ENCODE measurements at regions not wholly inside any gene's neighbourhood (a gene's known extent, or its start where the extent isn't known, plus 50 kb on each side); places are given as distances from the start of the nearest gene placed in this dataset.

DNA sequence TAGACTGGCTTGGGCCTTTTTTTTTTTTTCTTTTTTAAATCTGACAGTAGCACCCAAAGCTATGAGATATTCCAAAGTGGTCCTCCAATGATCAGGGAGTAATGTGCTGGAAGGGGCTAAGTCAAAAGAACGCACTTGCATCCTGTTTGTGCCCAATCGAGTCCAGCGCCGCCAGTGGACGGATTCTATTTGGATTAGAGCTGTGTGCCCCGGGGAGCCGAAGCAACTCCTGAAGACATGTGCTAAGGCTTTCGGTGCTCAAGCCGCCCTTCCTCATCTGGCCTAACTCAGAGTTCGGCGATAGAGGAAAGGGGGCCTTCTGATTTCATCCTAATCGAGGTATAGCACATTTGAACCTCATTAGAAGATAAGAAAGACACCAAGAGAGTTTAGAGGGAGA lies 147.8 kb upstream of the NECTIN1 start:
- TF ChIP-seq, protein P1, sequence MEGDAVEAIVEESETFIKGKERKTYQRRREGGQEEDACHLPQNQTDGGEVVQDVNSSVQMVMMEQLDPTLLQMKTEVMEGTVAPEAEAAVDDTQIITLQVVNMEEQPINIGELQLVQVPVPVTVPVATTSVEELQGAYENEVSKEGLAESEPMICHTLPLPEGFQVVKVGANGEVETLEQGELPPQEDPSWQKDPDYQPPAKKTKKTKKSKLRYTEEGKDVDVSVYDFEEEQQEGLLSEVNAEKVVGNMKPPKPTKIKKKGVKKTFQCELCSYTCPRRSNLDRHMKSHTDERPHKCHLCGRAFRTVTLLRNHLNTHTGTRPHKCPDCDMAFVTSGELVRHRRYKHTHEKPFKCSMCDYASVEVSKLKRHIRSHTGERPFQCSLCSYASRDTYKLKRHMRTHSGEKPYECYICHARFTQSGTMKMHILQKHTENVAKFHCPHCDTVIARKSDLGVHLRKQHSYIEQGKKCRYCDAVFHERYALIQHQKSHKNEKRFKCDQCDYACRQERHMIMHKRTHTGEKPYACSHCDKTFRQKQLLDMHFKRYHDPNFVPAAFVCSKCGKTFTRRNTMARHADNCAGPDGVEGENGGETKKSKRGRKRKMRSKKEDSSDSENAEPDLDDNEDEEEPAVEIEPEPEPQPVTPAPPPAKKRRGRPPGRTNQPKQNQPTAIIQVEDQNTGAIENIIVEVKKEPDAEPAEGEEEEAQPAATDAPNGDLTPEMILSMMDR (conservative IDR thresholded peaks at IDR 0.05) = no peak
- Histone ChIP-seq H4K20me1 (ENCODE audit: control insufficient read depth, insufficient read depth, insufficient read length) (no peaks in the 10 kb centered on the region), H4K91ac (ENCODE audit: insufficient read length, low read depth, low read length) (no peak overlapping the region), H3K79me1 (ENCODE audit: insufficient read depth, low read depth, low read length, poor library complexity, severe bottlenecking) (no peaks in the 10 kb centered on the region), H3K23ac (ENCODE audit: insufficient read length, low read depth, low read length) (no peak overlapping the region), H3T11ph (ENCODE audit: low read length) (no peak overlapping the region), H3K4ac (ENCODE audit: low read depth, low read length) (no peak overlapping the region), H2BK20ac (ENCODE audit: low read depth, low read length, poor library complexity, severe bottlenecking) (no peak overlapping the region), H3K23me2 (ENCODE audit: insufficient read length, low read depth, low read length, poor library complexity, severe bottlenecking) (no peaks in the 10 kb centered on the region), H3K4me2 (ENCODE audit: insufficient read depth, insufficient read length, low read length) (no peak overlapping the region), H2BK12ac (ENCODE audit: insufficient read length, low read depth, low read length) (no peak overlapping the region), H2BK15ac (ENCODE audit: low read depth, low read length) (no peak overlapping the region), H2AK5ac (ENCODE audit: insufficient read length, low read length) (no peak overlapping the region), H3K27me3 (ENCODE audit: insufficient read depth, low read length) (no peaks in the 10 kb centered on the region), H4K5ac (ENCODE audit: insufficient read length, low read depth, low read length) (no peak overlapping the region), H4K8ac (replicated peaks; ENCODE audit: insufficient read length, low read depth, low read length) (no peak overlapping the region), H3K9ac (ENCODE audit: extremely low read depth, insufficient read length, low read length) (no peak overlapping the region), H3K18ac (ENCODE audit: insufficient read length, low read depth, low read length) (no peak overlapping the region), H3K4me1 (ENCODE audit: insufficient read depth, low read length) (no peaks in the 10 kb centered on the region), H2BK5ac (ENCODE audit: insufficient read length, low read length) (no peak overlapping the region), H3K9me3 (ENCODE audit: control insufficient read depth, low read depth, low read length) (no peaks in the 10 kb centered on the region), H2AFZ (ENCODE audit: low read length) (no peak overlapping the region), H2BK120ac (ENCODE audit: low read depth, low read length, poor library complexity, severe bottlenecking) (no peak overlapping the region), H3K14ac (ENCODE audit: insufficient read depth, low read length) (no peak overlapping the region), H3K79me2 (ENCODE audit: insufficient read depth, low read length) (no peaks in the 10 kb centered on the region), H3K56ac (ENCODE audit: insufficient read length, low read depth, low read length) (no peak overlapping the region), H3K27ac (ENCODE audit: insufficient read length, low read depth, low read length) (no peak overlapping the region)
- H3K9me3 Mint-ChIP-seq = no peaks in the 10 kb centered on the region
- H3K4me3 Mint-ChIP-seq = no peak overlapping the region
- H3K36me3 Mint-ChIP-seq (ENCODE audit: insufficient read depth in 1 of 3, low read depth in 3 of 3) = no peaks in the 10 kb centered on the region
- peaks cover 25 to 29% of the 10 kb centered on the region in 2 experiments for H3K4me1 Mint-ChIP-seq
- peaks cover 7% of the 10 kb centered on the region for H3K27me3 Mint-ChIP-seq (ENCODE audit: low read depth)
- DNase-seq = no peak
- WGBS (ENCODE audit: extremely low coverage, insufficient read length, low lambda C conversion rate) = no CpG with 5 or more reads among the region's 12 CpGs
- H3K27ac Mint-ChIP-seq = no peak overlapping the region
